Progenitor cell of endocrine pancreas (in vitro differentiated cells): ENCODE measurements at regions not wholly inside any gene's neighbourhood (a gene's known extent, or its start where the extent isn't known, plus 50 kb on each side); places are given as distances from the start of the nearest gene placed in this dataset.

ENCODE experiments used
- DNase-seq: peaks from one replicate; pipeline ENCODE4 v3.0.0; 2021; ENCODE audit warnings: low spot score; ENCODE audit not compliant: unreplicated experiment
- H3K27ac Mint-ChIP-seq: 2 replicates; pipeline ENCODE4 v1.8.0; 2021; ENCODE audit warnings: mild to moderate bottlenecking, moderate library complexity, mixed read lengths
- H3K27me3 Mint-ChIP-seq: 2 replicates; pipeline ENCODE4 v1.8.0; 2021; ENCODE audit warnings: mixed read lengths
- H3K36me3 Mint-ChIP-seq: 2 replicates; pipeline ENCODE4 v1.8.0; 2022; ENCODE audit warnings: mixed read lengths; ENCODE audit not compliant: insufficient read depth
- H3K4me1 Mint-ChIP-seq: 2 replicates; pipeline ENCODE4 v1.8.0; 2021; ENCODE audit warnings: low read depth, mixed read lengths
- H3K4me3 Mint-ChIP-seq: 2 replicates; pipeline ENCODE4 v1.8.0; 2021; ENCODE audit warnings: low read depth, mild to moderate bottlenecking, moderate library complexity, mixed read lengths
- H3K9me3 Mint-ChIP-seq: 2 replicates; pipeline ENCODE4 v1.8.0; 2021; ENCODE audit warnings: low read depth, mixed read lengths
- CTCF ChIP-seq: fragments of 200-600 bp; sonication (generic); IDR thresholded peaks from one replicate; pipeline ENCODE4 v1.5.0; 2021; ENCODE audit warnings: antibody characterized with exemption, mild to moderate bottlenecking; ENCODE audit not compliant: unreplicated experiment

GRCh38 chr1:67588178-67588855 lies 96.7 kb upstream of the GADD45A start:
- H3K9me3 Mint-ChIP-seq = no peaks in the 10 kb centered on the region
- no peak overlapping the region for H3K4me3 Mint-ChIP-seq
- H3K27ac Mint-ChIP-seq = no peak overlapping the region
- no peak for DNase-seq
- H3K27me3 Mint-ChIP-seq = peaks cover 3% of the 10 kb centered on the region
- H3K4me1 Mint-ChIP-seq = peaks cover 2% of the 10 kb centered on the region
- H3K36me3 Mint-ChIP-seq = no peaks in the 10 kb centered on the region
- no peak for TF ChIP-seq CTCF

- Mint-ChIP-seq H3K36me3 (no peaks in the 10 kb centered on the region), H3K9me3 (no peaks in the 10 kb centered on the region), H3K4me3 (no peak overlapping the region), H3K27me3 (peaks cover 3% of the 10 kb centered on the region), H3K4me1 (peaks cover 2% of the 10 kb centered on the region), H3K27ac (no peak overlapping the region)
- no peak for TF ChIP-seq CTCF
- no peak for DNase-seq
These were observed 95.3 kb upstream of the GADD45A start for GRCh38 chr1:67589519-67590233.

- peaks cover 3% of the 10 kb centered on the region for H3K27me3 Mint-ChIP-seq
These were observed 94.7 kb upstream of the GADD45A start for GRCh38 chr1:67590329-67590728.

GRCh38 chr1:67594764-67595163 lies 90.2 kb upstream of the GADD45A start:
- DNase-seq = no peak
- no peak overlapping the region for H3K27ac Mint-ChIP-seq
- no peaks in the 10 kb centered on the region for H3K9me3 Mint-ChIP-seq

More at GRCh38 chr1:67590329-67590728, 94.7 kb upstream of the GADD45A start:
- no peak for TF ChIP-seq CTCF
- no peak overlapping the region for H3K27ac Mint-ChIP-seq
- peaks cover 2% of the 10 kb centered on the region for H3K4me1 Mint-ChIP-seq
- H3K9me3 Mint-ChIP-seq = no peaks in the 10 kb centered on the region
- H3K36me3 Mint-ChIP-seq = no peaks in the 10 kb centered on the region
- no peak for DNase-seq
- no peak overlapping the region for H3K4me3 Mint-ChIP-seq

GRCh38 chr1:67596674-67597073 lies 88.3 kb upstream of the GADD45A start:
- H3K36me3 Mint-ChIP-seq = no peaks in the 10 kb centered on the region
- no peak for DNase-seq

More at GRCh38 chr1:67594764-67595163, 90.2 kb upstream of the GADD45A start:
- no peak for TF ChIP-seq CTCF
- peaks cover 2% of the 10 kb centered on the region for H3K4me1 Mint-ChIP-seq
- no peaks in the 10 kb centered on the region for H3K36me3 Mint-ChIP-seq
- H3K27me3 Mint-ChIP-seq = peaks cover 3% of the 10 kb centered on the region
- H3K4me3 Mint-ChIP-seq = no peak overlapping the region

More at GRCh38 chr1:67596674-67597073, 88.3 kb upstream of the GADD45A start:
- no peak overlapping the region for H3K4me3 Mint-ChIP-seq
- H3K9me3 Mint-ChIP-seq = no peaks in the 10 kb centered on the region
- peaks cover 3% of the 10 kb centered on the region for H3K27me3 Mint-ChIP-seq
- H3K27ac Mint-ChIP-seq = no peak overlapping the region
- no peak for TF ChIP-seq CTCF
- H3K4me1 Mint-ChIP-seq = no peaks in the 10 kb centered on the region
